ENCODE measurements at regions not wholly inside any gene's neighbourhood (a gene's known extent, or its start where the extent isn't known, plus 50 kb on each side); places are given as distances from the start of the nearest gene placed in this dataset.
A peak's percentile ranks its signal among the peaks of the same experiment; 100 is the strongest.

GRCh38 chr12:69157023-69157655 lies 82.2 kb upstream of the CPSF6 start (continued):
- TF ChIP-seq CHD7 (IDR thresholded peaks at IDR 0.05; ENCODE audit: insufficient replicate concordance, low read length) (no peak), SIRT6 (IDR thresholded peaks at IDR 0.05; ENCODE audit: low read length) (no peak), HDAC6 (IDR thresholded peaks at IDR 0.05; ENCODE audit: low read depth, low read length) (no peak), POLR2AphosphoS5 (IDR thresholded peaks at IDR 0.05; ENCODE audit: low read depth, low read length) (0 out of 2 replicates have a peak, but pooled peaks have one; percentile 28), TBP (IDR thresholded peaks at IDR 0.05; ENCODE audit: low read depth, low read length) (peak; percentile 47), GABPA (IDR thresholded peaks at IDR 0.05; ENCODE audit: borderline replicate concordance, insufficient read depth, low read length) (peak; percentile 39; the same call in 1 of the 2 replicates), POLR2A (IDR thresholded peaks at IDR 0.05; ENCODE audit: control extremely low read depth in 1 of 2, low read depth in 2 of 2, low read length in 2 of 2) (0 out of 3 replicates have a peak, but pooled peaks of 1 of the 2 experiments have one; percentile 46), TAF1 (IDR thresholded peaks at IDR 0.05; ENCODE audit: low read depth, low read length) (0 out of 2 replicates have a peak, but pooled peaks have one; percentile 34), SP2 (IDR thresholded peaks at IDR 0.05; ENCODE audit: low read length) (no peak), MAX (IDR thresholded peaks at IDR 0.05) (peak; percentile 60), BCL11A (IDR thresholded peaks at IDR 0.05; ENCODE audit: low read depth in 2 of 2, low read length in 2 of 2) (no peak)
